ENCODE measurements at regions not wholly inside any gene's neighbourhood (a gene's known extent, or its start where the extent isn't known, plus 50 kb on each side); places are given as distances from the start of the nearest gene placed in this dataset.

DNA sequence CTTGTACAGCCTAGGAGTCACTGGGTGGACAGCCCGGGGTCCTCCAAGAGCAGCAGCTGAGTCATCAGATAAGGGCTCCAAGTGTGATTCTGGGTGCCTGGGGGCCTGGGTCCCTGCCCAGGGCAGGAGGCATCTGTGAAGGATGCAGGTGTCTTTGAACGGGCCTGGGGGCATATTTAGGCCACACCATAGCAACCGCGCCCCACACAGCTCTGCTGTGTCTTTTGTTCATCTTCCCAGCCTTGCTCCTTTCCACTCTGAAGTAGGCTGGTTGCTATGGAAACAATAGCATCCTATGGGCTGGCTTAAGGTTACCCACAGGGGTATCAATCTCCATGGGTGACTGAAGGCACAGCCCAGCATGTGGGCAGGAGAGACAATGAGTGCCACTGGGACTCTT is 324.7 kb downstream of the TCERG1L start (continued):
- TF ChIP-seq, protein P1, sequence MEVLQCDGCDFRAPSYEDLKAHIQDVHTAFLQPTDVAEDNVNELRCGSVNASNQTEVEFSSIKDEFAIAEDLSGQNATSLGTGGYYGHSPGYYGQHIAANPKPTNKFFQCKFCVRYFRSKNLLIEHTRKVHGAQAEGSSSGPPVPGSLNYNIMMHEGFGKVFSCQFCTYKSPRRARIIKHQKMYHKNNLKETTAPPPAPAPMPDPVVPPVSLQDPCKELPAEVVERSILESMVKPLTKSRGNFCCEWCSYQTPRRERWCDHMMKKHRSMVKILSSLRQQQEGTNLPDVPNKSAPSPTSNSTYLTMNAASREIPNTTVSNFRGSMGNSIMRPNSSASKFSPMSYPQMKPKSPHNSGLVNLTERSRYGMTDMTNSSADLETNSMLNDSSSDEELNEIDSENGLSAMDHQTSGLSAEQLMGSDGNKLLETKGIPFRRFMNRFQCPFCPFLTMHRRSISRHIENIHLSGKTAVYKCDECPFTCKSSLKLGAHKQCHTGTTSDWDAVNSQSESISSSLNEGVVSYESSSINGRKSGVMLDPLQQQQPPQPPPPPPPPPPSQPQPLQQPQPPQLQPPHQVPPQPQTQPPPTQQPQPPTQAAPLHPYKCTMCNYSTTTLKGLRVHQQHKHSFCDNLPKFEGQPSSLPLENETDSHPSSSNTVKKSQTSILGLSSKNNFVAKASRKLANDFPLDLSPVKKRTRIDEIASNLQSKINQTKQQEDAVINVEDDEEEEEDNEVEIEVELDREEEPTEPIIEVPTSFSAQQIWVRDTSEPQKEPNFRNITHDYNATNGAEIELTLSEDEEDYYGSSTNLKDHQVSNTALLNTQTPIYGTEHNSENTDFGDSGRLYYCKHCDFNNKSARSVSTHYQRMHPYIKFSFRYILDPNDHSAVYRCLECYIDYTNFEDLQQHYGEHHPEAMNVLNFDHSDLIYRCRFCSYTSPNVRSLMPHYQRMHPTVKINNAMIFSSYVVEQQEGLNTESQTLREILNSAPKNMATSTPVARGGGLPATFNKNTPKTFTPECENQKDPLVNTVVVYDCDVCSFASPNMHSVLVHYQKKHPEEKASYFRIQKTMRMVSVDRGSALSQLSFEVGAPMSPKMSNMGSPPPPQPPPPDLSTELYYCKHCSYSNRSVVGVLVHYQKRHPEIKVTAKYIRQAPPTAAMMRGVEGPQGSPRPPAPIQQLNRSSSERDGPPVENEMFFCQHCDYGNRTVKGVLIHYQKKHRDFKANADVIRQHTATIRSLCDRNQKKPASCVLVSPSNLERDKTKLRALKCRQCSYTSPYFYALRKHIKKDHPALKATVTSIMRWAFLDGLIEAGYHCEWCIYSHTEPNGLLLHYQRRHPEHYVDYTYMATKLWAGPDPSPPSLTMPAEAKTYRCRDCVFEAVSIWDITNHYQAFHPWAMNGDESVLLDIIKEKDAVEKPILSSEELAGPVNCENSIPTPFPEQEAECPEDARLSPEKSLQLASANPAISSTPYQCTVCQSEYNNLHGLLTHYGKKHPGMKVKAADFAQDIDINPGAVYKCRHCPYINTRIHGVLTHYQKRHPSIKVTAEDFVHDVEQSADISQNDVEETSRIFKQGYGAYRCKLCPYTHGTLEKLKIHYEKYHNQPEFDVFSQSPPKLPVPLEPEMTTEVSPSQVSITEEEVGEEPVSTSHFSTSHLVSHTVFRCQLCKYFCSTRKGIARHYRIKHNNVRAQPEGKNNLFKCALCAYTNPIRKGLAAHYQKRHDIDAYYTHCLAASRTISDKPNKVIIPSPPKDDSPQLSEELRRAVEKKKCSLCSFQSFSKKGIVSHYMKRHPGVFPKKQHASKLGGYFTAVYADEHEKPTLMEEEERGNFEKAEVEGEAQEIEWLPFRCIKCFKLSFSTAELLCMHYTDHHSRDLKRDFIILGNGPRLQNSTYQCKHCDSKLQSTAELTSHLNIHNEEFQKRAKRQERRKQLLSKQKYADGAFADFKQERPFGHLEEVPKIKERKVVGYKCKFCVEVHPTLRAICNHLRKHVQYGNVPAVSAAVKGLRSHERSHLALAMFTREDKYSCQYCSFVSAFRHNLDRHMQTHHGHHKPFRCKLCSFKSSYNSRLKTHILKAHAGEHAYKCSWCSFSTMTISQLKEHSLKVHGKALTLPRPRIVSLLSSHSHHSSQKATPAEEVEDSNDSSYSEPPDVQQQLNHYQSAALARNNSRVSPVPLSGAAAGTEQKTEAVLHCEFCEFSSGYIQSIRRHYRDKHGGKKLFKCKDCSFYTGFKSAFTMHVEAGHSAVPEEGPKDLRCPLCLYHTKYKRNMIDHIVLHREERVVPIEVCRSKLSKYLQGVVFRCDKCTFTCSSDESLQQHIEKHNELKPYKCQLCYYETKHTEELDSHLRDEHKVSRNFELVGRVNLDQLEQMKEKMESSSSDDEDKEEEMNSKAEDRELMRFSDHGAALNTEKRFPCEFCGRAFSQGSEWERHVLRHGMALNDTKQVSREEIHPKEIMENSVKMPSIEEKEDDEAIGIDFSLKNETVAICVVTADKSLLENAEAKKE (CRISPR knock-in tag; IDR thresholded peaks at IDR 0.05), result no peak
- TF ChIP-seq NANOG (IDR thresholded peaks at IDR 0.05; ENCODE audit: borderline replicate concordance), result no peak
- no peak for TF ChIP-seq STAT1 (IDR thresholded peaks at IDR 0.05; ENCODE audit: unreplicated experiment)
- TF ChIP-seq, protein P2, sequence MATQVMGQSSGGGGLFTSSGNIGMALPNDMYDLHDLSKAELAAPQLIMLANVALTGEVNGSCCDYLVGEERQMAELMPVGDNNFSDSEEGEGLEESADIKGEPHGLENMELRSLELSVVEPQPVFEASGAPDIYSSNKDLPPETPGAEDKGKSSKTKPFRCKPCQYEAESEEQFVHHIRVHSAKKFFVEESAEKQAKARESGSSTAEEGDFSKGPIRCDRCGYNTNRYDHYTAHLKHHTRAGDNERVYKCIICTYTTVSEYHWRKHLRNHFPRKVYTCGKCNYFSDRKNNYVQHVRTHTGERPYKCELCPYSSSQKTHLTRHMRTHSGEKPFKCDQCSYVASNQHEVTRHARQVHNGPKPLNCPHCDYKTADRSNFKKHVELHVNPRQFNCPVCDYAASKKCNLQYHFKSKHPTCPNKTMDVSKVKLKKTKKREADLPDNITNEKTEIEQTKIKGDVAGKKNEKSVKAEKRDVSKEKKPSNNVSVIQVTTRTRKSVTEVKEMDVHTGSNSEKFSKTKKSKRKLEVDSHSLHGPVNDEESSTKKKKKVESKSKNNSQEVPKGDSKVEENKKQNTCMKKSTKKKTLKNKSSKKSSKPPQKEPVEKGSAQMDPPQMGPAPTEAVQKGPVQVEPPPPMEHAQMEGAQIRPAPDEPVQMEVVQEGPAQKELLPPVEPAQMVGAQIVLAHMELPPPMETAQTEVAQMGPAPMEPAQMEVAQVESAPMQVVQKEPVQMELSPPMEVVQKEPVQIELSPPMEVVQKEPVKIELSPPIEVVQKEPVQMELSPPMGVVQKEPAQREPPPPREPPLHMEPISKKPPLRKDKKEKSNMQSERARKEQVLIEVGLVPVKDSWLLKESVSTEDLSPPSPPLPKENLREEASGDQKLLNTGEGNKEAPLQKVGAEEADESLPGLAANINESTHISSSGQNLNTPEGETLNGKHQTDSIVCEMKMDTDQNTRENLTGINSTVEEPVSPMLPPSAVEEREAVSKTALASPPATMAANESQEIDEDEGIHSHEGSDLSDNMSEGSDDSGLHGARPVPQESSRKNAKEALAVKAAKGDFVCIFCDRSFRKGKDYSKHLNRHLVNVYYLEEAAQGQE (IDR thresholded peaks at IDR 0.05; ENCODE audit: unreplicated experiment), result no peak
- no peak for TF ChIP-seq EZH2phosphoT487 (IDR thresholded peaks at IDR 0.05; ENCODE audit: unreplicated experiment)

DNA sequence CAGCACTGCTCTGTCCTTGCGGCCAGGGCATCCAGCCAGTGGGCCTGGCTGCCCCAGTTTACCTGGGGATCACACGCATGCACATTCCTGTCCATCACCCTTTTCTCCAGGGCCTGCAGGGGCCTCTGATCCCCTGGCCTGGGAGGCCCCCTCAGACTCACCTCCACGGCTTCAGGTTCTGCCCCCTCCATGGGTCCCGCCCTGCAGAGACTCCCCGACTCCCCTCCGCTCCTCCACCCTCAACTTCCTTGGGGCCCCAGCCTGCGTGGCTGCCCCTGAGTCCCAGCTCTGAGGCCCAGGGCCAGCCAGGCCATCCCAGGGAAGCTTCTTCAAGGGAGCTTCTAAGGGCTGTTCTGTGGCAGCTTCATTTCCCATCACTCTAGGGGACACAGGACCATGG is 324.1 kb downstream of the TCERG1L start:
- Histone ChIP-seq H3F3A (replicated peaks; ENCODE audit: low read depth) (peaks cover 4% of the 10 kb centered on the region; the same call in 1 of the 2 replicates), H3K4me2 (no peak overlapping the region), H3K27ac (ENCODE audit: low read depth) (no peak overlapping the region), H2AFZ (no peak overlapping the region), H3K4me1 (ENCODE audit: insufficient read depth) (no peaks in the 10 kb centered on the region), H3K36me3 (ENCODE audit: insufficient read depth) (no peaks in the 10 kb centered on the region), H3K79me2 (replicated peaks; ENCODE audit: insufficient read depth) (no peaks in the 10 kb centered on the region), H3K9me2 (ENCODE audit: insufficient read depth) (no peaks in the 10 kb centered on the region), H4K20me1 (replicated peaks; ENCODE audit: insufficient read depth) (no peaks in the 10 kb centered on the region), H3K27me3 (ENCODE audit: insufficient read depth) (no peaks in the 10 kb centered on the region), H3K4me3 (no peak overlapping the region)
- ATAC-seq, result no peak
- H3K27me3 Mint-ChIP-seq (ENCODE audit: insufficient read depth, low read depth, poor library complexity), result peaks cover 7% of the 10 kb centered on the region
- DNase-seq (ENCODE audit: low spot score), result no peak
- H3K27ac Mint-ChIP-seq, result no peak overlapping the region
- H3K4me1 Mint-ChIP-seq, result no peaks in the 10 kb centered on the region; the same call in 2 of the 3 replicates
- H3K36me3 Mint-ChIP-seq (ENCODE audit: low read depth), result peaks cover 25% of the 10 kb centered on the region
- H3K4me3 Mint-ChIP-seq, result no peak overlapping the region
- H3K9me3 Mint-ChIP-seq, result peaks cover 82% of the 10 kb centered on the region
- no peak for TF ChIP-seq EZH2phosphoT487 (IDR thresholded peaks at IDR 0.05; ENCODE audit: unreplicated experiment)
- TF ChIP-seq NANOG (IDR thresholded peaks at IDR 0.05; ENCODE audit: borderline replicate concordance), result no peak
- TF ChIP-seq, protein P3, sequence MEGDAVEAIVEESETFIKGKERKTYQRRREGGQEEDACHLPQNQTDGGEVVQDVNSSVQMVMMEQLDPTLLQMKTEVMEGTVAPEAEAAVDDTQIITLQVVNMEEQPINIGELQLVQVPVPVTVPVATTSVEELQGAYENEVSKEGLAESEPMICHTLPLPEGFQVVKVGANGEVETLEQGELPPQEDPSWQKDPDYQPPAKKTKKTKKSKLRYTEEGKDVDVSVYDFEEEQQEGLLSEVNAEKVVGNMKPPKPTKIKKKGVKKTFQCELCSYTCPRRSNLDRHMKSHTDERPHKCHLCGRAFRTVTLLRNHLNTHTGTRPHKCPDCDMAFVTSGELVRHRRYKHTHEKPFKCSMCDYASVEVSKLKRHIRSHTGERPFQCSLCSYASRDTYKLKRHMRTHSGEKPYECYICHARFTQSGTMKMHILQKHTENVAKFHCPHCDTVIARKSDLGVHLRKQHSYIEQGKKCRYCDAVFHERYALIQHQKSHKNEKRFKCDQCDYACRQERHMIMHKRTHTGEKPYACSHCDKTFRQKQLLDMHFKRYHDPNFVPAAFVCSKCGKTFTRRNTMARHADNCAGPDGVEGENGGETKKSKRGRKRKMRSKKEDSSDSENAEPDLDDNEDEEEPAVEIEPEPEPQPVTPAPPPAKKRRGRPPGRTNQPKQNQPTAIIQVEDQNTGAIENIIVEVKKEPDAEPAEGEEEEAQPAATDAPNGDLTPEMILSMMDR (conservative IDR thresholded peaks at IDR 0.05; ENCODE audit: low read depth in 2 of 2), result no peak
- no peak for TF ChIP-seq EZH2 (IDR thresholded peaks at IDR 0.05; ENCODE audit: low read depth, unreplicated experiment)
- no peak for TF ChIP-seq CREB1 (CRISPR knock-in tag; IDR thresholded peaks at IDR 0.05; ENCODE audit: low read depth)

Data from GM23338 (cell line).